GM19328 (cell line): ENCODE measurements at regions not wholly inside any gene's neighbourhood (a gene's known extent, or its start where the extent isn't known, plus 50 kb on each side); places are given as distances from the start of the nearest gene placed in this dataset.

Experiments used
- ATAC-seq: cut with Tn5 transposase; IDR thresholded peaks from one replicate; pipeline ENCODE4 v1.9.1; 2021; ENCODE audit warnings: mild to moderate bottlenecking, moderate library complexity; ENCODE audit not compliant: unreplicated experiment

DNA sequence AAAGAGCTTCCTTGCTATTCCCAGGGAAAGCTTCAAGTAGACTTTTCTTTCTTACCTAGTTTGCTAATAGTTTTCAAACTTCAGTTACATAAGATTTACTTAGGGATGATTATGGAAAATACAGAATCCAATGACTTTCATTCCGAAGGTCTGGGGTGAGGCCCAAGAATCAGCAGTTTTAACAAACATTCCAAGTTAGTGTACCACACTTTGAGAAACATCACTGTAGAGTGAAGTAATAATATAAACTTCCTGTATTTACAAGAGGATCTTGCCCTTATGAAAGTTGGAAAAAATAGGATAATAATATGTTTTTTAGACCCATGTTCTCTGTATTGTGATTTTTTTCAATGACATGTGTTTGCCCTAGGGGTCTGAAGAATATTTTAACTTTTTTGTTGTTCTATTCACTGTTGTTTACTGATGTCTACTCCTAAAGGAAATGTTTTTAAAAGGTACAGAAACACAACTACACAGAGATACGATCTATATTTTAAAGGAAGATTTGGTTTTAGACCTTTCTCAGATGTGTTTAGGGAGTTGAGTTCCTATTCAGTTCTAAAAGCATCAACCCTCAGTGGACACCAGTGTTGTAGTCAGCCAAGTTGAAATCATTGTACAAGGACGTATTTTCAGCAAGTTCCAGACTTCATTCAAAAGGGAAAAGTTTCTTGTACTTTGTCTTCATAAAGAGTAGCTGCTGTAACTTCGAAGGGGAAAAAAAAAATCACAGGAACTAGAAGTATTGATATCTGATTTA is 295.8 kb upstream of the SLC7A11 start:
- ATAC-seq, result no peak

GRCh38 chr4:138535316-138535715 is 293.2 kb upstream of the SLC7A11 start:
- ATAC-seq, result no peak

GRCh38 chr4:138522366-138522765 is 280.2 kb upstream of the SLC7A11 start:
- peak; percentile 51 for ATAC-seq

DNA sequence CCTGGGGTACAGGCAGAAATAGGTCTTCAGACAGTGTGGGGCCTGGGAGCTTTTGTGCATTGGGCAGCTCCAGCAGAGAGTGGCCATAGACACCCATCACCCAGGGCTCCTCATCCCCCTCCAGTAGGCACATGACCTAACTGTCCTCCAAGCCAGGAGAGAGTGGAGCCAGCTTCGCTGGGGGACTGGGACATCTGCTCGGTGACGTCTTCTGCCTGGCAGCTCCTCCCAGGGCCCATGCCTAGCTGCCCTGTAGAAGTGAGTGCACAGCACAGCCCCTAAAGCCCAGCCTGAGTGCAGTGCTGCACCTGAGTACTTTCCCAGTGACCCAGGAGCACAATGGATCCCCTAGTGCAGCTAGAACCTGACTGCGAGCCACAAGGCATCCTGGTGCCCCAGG is 279.7 kb upstream of the SLC7A11 start:
- ATAC-seq, result no peak

- no peak for ATAC-seq
These were observed 277.3 kb upstream of the SLC7A11 start for GRCh38 chr4:138519436-138519835.

GRCh38 chr4:138513535-138513934 is 271.4 kb upstream of the SLC7A11 start:
- no peak for ATAC-seq

DNA sequence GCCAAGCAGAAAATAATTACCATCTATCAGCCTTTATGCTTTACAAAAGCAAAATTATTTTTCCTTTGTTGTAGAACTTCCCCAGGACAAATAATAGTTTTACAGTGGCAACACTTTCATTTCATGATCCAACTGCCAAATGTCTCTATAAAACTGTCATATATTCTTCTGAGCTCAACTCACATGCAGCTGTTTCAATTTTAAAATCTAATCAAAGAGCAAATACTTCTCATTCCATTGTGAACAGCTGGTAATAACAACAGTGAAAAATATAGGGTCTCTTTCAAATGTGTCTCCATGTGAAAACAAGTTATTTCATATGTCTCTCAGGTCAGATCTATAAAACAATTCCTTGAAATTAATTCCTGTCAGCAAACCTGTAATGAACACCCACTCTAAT is 270.6 kb upstream of the SLC7A11 start:
- ATAC-seq, result no peak

DNA sequence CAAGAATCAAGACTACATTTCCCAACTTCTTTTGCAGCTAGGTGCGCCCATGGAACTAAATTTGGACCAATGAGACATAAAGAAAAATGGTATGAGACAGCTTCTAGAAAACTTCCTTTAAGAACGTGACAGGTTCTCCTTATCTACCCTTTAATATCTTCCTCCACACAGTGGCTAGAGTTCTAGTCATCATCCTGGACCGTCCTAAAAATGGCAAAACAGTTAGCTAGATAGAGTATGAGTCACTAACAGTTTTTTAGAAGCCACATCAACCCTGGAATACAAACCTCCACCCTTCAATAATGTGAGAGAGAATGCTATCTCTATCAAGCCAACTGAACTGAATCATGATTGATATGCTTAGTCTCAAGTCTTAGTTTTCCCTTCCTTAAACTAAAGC is 267.9 kb upstream of the SLC7A11 start:
- ATAC-seq, result no peak

GRCh38 chr4:138509346-138509745 is 267.2 kb upstream of the SLC7A11 start:
- ATAC-seq, result no peak

DNA sequence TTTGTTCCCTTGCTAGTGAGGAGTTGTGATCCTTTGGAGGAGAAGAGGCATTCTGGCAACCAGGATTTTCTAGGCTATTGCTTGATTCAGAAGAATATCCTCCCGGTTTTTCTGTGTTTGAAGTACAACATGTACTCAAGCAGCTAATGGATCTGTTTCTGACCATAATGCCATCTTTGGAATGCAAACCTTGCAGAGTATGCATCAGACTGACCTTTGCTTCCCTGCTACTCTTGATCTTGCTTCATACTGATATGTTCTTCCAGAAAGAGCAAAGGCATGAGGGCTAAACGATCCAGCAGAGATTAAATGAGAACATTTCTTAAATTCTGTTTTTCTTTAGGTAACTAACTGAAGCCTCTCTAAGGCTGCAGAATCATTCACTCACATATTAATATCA is 265.4 kb upstream of the SLC7A11 start:
- no peak for ATAC-seq

DNA sequence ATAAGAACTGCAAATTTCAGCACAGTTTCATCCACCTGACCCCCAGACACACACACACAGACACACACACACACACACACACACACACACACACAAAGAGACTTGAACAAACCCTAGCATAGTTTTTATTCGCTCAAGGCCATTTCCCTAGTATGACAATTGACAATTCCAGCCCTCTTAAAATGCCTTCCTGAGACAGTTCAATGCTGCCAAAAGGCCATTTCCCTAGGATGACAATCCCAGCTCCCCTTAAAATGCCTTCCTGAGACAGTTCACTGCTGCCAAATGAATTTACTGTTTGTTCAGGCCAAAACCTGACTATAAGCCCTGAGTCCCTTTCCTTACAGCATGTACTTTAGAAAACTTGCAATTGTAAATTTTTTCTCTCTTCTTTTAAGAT is 259.5 kb upstream of the SLC7A11 start:
- no peak for ATAC-seq

DNA sequence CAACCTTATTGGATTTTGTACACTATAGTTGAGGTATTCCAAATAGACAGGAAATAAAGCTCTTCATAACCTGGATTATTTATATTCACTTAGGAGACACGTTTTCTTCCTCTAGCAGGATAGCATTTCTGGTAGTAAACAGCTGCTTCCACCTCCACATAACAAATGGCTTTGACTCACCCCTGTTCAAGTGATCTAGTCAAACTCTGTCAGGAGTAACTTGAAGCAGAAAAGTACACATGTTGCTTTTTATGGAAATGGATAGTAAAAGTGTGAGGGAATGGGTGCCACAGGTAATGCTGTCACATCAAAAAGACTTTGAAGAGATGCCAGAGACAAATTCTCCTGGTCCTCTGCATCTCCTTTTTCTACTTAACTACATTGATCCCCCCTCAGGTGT is 258.7 kb upstream of the SLC7A11 start:
- no peak for ATAC-seq

- ATAC-seq, result no peak
These were observed 257.5 kb upstream of the SLC7A11 start for GRCh38 chr4:138499627-138500026.

DNA sequence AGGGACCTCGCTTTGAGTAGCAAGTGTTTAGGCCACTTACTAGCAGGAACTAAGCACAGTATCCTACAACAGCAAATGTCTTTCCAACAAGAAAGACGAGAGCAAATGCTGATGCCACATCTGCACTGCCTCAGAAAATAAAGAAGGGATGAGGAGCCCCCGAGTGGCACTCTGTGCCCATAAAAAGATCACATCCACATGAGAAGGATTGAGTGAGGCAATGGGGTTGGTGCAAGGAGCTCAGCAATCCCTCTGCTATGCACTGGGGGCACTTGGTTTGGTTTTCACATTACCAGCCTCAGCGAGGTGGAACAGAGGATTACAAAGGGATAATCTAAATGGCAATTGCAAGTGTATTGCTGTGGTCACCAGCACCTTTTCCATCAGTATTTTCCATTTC is 252.8 kb upstream of the SLC7A11 start:
- ATAC-seq, result no peak

GRCh38 chr4:138494116-138494515 is 252.0 kb upstream of the SLC7A11 start:
- ATAC-seq, result no peak

GRCh38 chr4:138492176-138492575 is 250.0 kb upstream of the SLC7A11 start:
- ATAC-seq, result no peak

DNA sequence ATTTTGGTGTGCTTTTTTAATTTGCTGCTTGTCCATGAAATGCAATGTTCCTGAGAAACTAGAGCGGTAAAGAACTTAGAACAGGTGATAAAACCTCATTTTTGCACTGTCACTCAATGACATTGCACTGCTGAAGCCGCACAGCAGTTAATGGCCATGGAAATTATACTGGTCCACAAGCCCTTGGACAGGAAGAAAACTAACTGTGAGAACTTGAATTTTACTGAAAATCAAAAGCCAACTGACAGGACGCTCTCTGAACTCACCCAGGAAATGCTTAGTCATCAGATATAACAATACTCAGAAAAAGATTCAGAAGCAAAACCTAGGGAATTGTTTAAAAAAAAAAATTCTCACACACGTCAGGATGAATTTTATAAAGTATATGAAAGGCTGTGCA is 246.4 kb upstream of the SLC7A11 start:
- ATAC-seq, result no peak

GRCh38 chr4:138487670-138488069 is 245.5 kb upstream of the SLC7A11 start:
- no peak for ATAC-seq

DNA sequence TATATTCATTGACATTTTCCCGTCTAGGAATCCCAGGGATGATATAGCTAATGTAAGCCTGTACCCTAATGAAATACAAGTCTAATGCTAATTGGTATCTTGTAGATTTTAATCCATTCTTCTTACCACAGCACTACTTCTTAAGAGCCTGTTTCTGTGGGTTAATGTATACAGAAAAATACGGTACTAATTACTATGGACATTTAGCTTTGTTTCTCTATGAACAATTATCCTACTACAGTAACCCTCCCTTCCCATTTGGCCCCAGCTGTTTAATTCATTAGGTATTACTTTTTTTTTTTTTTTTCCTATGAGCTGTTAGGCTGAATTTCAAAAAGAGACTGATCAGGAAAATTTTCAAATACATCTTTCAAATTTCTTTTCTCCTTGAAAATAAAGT is 245.1 kb upstream of the SLC7A11 start:
- no peak for ATAC-seq

DNA sequence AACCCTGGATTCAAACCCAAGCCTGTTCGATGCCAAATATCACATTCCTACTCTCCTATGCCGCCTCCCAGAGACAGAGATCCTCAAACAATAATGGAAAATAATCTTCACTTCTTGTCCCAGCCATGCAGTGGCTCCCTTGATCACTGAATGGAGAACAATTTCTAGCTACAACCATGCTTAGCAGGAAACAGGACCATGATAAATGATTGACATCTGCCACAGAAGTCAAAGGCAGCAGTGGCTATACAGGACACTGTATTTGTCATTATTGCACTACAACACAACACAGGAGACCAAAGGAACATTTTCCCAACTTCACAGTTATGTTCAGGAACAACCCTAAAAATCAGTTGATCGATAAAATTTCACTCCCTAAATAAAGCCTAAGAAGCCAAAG is 243.3 kb upstream of the SLC7A11 start:
- ATAC-seq, result no peak

- no peak for ATAC-seq
These were observed 233.0 kb upstream of the SLC7A11 start for GRCh38 chr4:138475116-138475515.

DNA sequence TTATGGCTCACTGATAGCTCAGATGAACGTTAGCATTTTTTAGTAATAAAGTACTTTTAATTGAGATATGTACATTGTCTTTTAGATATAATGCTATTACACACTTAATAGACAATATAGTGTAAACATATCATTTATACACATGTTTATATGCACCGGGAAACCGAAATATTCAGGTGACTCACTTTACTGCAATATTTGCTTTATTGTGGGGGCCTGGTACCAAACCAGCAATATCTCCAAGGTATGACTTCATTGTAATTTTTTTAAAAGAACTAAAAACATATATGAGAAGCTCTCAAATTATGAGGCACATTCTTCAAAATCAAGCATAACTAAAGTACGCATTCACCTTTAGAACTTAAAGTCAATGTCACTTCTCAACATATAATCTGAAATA is 231.2 kb upstream of the SLC7A11 start:
- no peak for ATAC-seq
